ENCODE measurements at regions not wholly inside any gene's neighbourhood (a gene's known extent, or its start where the extent isn't known, plus 50 kb on each side); places are given as distances from the start of the nearest gene placed in this dataset.

DNA sequence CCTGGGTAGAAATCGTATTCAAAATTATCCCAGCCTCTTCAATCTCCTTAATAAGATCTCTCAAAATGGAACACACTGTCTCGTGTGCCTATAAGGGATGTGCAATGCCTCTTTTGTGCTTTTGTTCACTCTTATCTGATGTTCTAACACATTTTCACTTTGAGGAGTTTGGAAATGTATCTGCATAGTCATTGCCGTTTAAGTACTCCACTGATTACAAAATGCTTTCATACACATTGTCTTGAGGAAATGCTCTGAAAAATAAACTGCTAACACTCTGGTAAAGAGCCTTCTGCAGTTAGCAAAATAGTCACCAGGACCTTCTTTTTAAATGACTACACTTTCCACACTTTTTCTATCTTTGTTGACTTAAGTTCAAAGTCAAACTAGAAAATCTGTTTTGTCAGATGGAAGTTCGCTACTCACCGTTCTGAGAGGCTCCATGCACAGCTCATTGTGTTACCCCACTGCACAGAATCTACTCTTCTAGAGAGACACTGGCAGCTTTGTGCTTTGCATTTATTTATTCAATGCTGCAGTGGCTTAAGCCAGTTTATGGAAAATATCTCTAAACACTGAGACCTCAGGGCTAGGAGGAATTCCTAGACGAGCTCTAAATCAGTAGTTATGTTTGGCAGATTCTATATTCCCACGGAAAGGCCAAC, 159.0 kb downstream of the CHIC2 start:
- H3K4me3 ChIP-seq: peak overlapping the region in 5 of 10 donors; percentile 36 to 52 (median 38)
- no peak for TF ChIP-seq CTCF (IDR thresholded peaks at IDR 0.05)
- peaks cover 4 to 40% (median 26%) of the 10 kb centered on the region in 9 donors for H3K4me1 ChIP-seq
- no peak for DNase-seq
- H3K36me3 ChIP-seq: no peaks in the 10 kb centered on the region
- no peaks in the 10 kb centered on the region for H3K9me3 ChIP-seq
- H3K27me3 ChIP-seq: peaks cover 0 to 48% (median 43%) of the 10 kb centered on the region in 7 donors
- 43 to 45% methylated on average over 7 of the region's 7 CpGs for whole genome bisulfite sequencing, 2 donors
- no peak for ATAC-seq
- H3K27ac ChIP-seq: peak overlapping the region in 3 of 10 donors; percentile 42 to 62 (median 59)
- intact Hi-C loops (cut with DNase I): loop anchor here in 9 of 10 donors (5.0 to 10.0 kb wide), 12 partner anchors 51 to 891 kb away; partner anchors contain the start of gene PDGFRA (in 3 of the 9)

GRCh38 chr4:53902786-53903185, 161.6 kb downstream of the CHIC2 start:
- TF ChIP-seq CTCF (IDR thresholded peaks at IDR 0.05): no peak
- ATAC-seq (no peak), DNase-seq (no peak)
- Histone ChIP-seq H3K9me3 (no peaks in the 10 kb centered on the region), H3K4me1 (peaks cover 0 to 36% (median 20%) of the 10 kb centered on the region in 9 donors), H3K36me3 (no peaks in the 10 kb centered on the region), H3K27ac (no peak overlapping the region), H3K4me3 (no peak overlapping the region), H3K27me3 (peaks cover 0 to 42% (median 38%) of the 10 kb centered on the region in 7 donors)
- intact Hi-C loops (cut with DNase I): loop anchor here in 7 of 10 donors (5.0 to 10.0 kb wide), 8 partner anchors 48 to 888 kb away; partner anchors contain the start of gene PDGFRA (in 1 of the 7)
- WGBS, 2 donors: 78 to 92% methylated on average over 2 of the region's 2 CpGs

GRCh38 chr4:53900271-53900649, 164.1 kb downstream of the CHIC2 start:
- no peak overlapping the region for H3K4me3 ChIP-seq
- peaks cover 0 to 27% (median 17%) of the 10 kb centered on the region in 7 donors for H3K27me3 ChIP-seq
- H3K9me3 ChIP-seq: no peaks in the 10 kb centered on the region
- H3K36me3 ChIP-seq: no peaks in the 10 kb centered on the region
- intact Hi-C loops (cut with DNase I): loop anchor here in 7 of 10 donors (5.0 to 10.0 kb wide), 8 partner anchors 45 to 885 kb away; partner anchors contain the start of gene PDGFRA (in 1 of the 7)
- WGBS, 2 donors: 62 to 64% methylated on average over 3 of the region's 3 CpGs
- ATAC-seq: peak in 3 of 8 donors; percentile 8 to 31 (median 16)
- no peak for DNase-seq
- H3K4me1 ChIP-seq: peaks cover 0 to 21% (median 9%) of the 10 kb centered on the region in 9 donors
- no peak for TF ChIP-seq CTCF (IDR thresholded peaks at IDR 0.05)
- peak overlapping the region in 4 of 10 donors; percentile 19 to 69 (median 46) for H3K27ac ChIP-seq

DNA sequence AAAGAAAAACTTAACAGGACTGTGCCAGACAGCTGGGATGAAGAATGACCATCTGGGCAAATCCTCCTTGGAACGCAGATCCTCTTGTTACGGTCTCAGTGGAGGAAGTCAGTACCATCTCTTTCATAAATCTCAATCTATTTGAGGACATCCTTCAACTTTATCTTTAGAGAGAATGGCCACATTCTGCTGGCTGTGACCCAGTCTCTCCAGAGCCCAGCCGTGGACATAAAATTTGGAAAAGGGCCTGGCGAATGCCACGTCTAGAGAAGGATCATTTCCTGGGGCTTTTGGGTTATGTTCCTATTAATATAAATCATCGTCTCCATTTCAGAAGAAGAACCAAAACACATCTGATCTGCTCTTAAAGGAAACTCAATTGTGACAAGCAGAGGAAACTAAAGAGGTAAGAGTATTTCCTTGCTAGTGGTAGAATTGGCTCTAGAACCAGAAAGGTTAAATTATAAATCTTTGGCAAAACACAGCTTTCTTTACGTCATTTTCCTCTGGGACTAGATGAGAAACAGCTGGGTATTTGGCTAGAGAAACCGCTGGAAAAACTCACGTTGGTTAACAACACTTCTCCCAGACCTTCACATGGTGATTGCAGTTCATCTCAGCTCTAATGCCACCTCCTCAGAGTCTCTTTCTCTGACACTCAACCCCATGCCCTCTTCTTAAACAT, 164.7 kb downstream of the CHIC2 start:
- peak overlapping the region in 5 of 10 donors; percentile 19 to 69 (median 40) for H3K27ac ChIP-seq
- H3K36me3 ChIP-seq: no peaks in the 10 kb centered on the region
- no peaks in the 10 kb centered on the region for H3K9me3 ChIP-seq
- DNase-seq (no peak), ATAC-seq (peak in 6 of 8 donors; percentile 51 to 75 (median 68))
- H3K4me1 ChIP-seq: peaks cover 0 to 16% (median 8%) of the 10 kb centered on the region in 9 donors
- peak overlapping the region in 1 of 10 donors; percentile 1 for H3K4me3 ChIP-seq
- H3K27me3 ChIP-seq: peaks cover 0 to 23% (median 12%) of the 10 kb centered on the region in 7 donors
- WGBS, 2 donors: 33 to 48% methylated on average over 9 of the region's 9 CpGs
- no peak for TF ChIP-seq CTCF (IDR thresholded peaks at IDR 0.05)
- intact Hi-C loops (cut with DNase I): loop anchor here in 7 of 10 donors (5.0 to 10.0 kb wide), 8 partner anchors 45 to 885 kb away; partner anchors contain the start of gene PDGFRA (in 1 of the 7)
